ENCODE measurements at regions not wholly inside any gene's neighbourhood (a gene's known extent, or its start where the extent isn't known, plus 50 kb on each side); places are given as distances from the start of the nearest gene placed in this dataset.

- no peak for TF ChIP-seq REST (IDR thresholded peaks at IDR 0.05; ENCODE audit: insufficient replicate concordance, low read depth)
- TF ChIP-seq CTCF (IDR thresholded peaks at IDR 0.05; ENCODE audit: insufficient read depth, low read length): no peak
Measured at GRCh38 chr2:71952572-71953188, 195.0 kb downstream of the CYP26B1 start.

All from HL-60 (cell line).